Fibroblast of mammary gland (primary cell): ENCODE measurements at regions not wholly inside any gene's neighbourhood (a gene's known extent, or its start where the extent isn't known, plus 50 kb on each side); places are given as distances from the start of the nearest gene placed in this dataset.
"Not testable (repeated sequence)": the region's sequence is repeated elsewhere in the genome, so short reads cannot be mapped to it uniquely, and the experiment has no call there.

Experiments
- DNase-seq: peaks from one replicate; pipeline ENCODE4 v3.0.0-alpha.2; 2010; ENCODE audit warnings: low read depth
- H3K4me3 ChIP-seq: 2 replicates; pipeline ENCODE4 v1.5.1; 2011; ENCODE audit warnings: low read depth, mild to moderate bottlenecking, low read length, moderate library complexity; ENCODE audit not compliant: control insufficient read depth
- TF ChIP-seq, protein P1 (sequence below): conservative IDR thresholded peaks from 2 replicates; pipeline ENCODE4 v1.5.1; 2011; ENCODE audit warnings: low read depth, low read length, inconsistent platforms; ENCODE audit not compliant: control insufficient read depth, insufficient read depth

DNA sequence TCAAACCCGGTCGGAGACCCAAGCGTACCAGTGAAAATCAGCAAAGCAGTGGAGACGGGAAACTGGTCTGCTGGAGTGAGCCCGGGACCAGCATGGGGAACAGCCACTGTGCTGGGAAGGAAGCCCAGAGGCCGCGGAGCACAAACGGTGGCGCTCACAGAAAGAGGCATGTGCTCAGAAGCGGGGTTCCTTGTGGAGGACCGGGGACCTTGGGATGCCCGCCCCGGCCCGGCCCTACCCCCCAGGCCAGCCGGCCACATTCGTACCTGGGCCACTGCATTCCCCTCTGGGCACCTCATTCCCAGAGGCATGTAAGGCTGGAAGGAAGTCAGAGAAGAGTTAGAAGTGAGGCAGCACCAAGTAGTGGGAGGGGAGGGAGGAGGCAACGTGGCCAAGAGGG is 79.3 kb downstream of the RFLNA start:
- TF ChIP-seq, protein P1, sequence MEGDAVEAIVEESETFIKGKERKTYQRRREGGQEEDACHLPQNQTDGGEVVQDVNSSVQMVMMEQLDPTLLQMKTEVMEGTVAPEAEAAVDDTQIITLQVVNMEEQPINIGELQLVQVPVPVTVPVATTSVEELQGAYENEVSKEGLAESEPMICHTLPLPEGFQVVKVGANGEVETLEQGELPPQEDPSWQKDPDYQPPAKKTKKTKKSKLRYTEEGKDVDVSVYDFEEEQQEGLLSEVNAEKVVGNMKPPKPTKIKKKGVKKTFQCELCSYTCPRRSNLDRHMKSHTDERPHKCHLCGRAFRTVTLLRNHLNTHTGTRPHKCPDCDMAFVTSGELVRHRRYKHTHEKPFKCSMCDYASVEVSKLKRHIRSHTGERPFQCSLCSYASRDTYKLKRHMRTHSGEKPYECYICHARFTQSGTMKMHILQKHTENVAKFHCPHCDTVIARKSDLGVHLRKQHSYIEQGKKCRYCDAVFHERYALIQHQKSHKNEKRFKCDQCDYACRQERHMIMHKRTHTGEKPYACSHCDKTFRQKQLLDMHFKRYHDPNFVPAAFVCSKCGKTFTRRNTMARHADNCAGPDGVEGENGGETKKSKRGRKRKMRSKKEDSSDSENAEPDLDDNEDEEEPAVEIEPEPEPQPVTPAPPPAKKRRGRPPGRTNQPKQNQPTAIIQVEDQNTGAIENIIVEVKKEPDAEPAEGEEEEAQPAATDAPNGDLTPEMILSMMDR = no peak
- DNase-seq = no peak
- no peak overlapping the region for H3K4me3 ChIP-seq

DNA sequence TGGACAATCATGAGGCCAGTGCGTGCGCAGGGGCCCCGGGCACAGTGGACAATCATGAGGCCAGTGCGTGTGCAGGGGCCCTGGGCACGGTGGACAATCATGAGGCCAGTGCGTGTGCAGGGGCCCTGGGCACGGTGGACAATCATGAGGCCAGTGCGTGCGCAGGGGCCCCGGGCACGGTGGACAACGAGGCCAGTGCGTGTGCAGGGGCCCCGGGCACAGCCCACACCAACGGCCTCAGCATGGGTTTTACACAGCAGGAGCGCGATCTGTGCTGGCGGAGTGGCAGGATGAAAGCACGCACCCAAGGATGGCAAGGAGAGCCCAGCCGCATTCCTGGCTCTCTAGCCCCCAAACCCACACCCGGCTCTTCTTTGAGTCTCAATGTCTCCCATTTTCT is 78.8 kb downstream of the RFLNA start:
- H3K4me3 ChIP-seq, DNase-seq: not testable (repeated sequence)

DNA sequence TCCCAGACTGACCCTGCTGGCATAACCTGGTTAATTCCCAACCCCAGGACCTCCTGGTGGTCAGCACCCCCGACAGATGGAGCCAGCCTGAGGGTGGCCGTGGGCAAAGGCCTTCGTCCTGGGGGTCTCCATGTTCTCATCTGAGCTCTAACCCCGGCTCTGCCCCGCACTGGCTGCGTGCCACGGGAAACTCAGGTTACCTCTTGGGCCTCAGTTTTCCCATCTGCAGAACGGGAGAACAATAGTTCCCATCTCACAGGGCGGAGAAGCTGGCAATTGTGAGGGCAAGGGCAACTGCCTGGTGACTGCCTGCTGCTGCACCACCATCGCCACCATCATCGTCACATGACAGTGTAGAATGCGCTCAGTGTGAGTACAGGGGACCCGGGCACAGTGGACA is 77.9 kb downstream of the RFLNA start:
- no peak for DNase-seq
- H3K4me3 ChIP-seq = no peak overlapping the region
- TF ChIP-seq, protein P1 = no peak

DNA sequence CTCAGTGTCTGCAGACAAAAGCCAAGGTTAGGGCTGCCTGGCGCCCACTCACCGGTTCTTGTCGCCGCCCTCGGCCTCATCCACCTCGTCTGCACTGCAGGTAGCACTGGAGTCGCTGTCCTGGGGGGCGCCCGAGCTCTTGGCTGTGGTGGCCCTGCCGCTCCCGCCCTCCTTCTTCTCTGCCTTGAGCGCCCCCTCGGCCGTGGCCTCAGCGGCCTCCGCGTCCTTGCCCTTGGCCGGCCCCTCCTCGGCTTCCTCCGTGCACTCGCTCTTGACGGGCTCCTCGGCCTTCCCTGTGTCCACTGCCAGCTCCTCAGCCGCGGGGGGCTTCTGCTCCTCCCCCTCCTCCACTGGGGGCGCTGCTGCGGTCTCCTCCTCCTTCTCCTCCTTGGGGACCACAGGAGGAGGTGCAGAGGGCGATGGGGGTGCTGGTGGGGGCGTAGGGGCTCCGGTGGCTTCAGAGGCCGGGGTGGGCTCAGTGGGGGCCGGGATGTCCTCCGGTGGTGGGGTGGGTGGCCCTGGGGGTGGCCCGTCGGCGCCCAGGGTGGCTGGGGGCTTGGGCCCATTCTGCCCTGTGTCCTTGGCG is 77.2 kb downstream of the RFLNA start:
- no peak for DNase-seq
- TF ChIP-seq, protein P1 = no peak
- H3K4me3 ChIP-seq = no peak overlapping the region

DNA sequence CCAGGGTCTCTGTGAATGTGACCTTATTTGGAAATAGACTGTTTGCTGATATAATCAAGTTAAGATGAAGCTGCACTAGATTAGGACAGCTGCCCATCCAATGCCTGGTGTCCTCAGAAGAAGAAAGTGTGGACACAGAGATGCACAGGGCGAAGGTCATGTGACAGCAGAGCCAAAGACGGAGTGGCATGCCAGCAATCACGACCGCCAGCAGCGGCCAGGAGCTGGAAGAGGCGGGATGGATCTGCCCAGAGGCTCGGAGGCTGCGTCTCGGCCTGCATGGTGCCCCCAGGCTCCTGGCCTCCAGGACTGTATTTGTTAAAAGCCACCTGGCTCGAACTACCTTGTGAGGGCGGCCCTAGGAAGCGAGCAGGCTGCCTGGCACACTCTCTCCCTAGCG is 76.5 kb downstream of the RFLNA start:
- TF ChIP-seq, protein P1 = no peak
- H3K4me3 ChIP-seq = no peak overlapping the region
- no peak for DNase-seq

DNA sequence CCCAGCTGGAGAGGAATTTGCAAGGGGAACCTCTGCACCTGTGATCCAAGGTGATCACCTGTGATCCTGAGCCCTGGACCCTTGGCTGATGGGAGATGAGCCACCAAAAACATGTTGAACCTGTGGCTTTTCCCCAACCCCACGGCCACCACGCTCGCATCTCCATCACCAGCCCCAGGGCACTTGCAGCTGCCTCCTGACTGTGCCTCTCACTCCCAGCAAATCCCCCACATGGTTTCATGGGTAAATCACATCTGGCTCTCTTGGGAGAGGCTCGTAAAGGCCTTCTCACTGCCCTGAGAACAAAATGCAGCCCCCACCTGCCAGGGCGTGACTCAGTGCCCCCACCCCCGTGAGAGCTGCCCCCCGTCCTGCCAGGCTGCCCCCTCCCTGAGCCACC is 76.0 kb downstream of the RFLNA start:
- DNase-seq = no peak
- TF ChIP-seq, protein P1 = no peak
- no peak overlapping the region for H3K4me3 ChIP-seq

DNA sequence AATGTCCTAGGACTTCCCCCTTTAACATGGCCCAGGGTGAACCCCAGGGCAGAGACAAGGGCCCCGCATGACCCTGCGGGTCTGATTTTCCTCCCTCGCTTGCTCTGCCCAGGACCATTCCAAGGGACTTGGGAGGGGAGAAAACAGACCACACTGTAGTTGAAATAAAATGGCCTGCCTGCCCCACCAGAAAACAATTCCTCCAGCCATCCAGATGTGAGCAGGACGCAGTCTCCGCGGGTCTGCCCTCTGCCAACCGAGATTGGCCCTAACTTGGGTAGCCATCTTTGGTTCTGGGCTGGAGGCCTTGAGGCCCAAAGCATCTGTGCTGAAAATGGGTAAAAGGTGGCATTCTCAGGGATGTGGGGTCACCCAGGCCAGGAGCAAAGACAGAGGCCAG is 75.5 kb downstream of the RFLNA start:
- no peak overlapping the region for H3K4me3 ChIP-seq
- DNase-seq = no peak
- TF ChIP-seq, protein P1 = no peak
